ENCODE measurements at regions not wholly inside any gene's neighbourhood (a gene's known extent, or its start where the extent isn't known, plus 50 kb on each side); places are given as distances from the start of the nearest gene placed in this dataset.

DNA sequence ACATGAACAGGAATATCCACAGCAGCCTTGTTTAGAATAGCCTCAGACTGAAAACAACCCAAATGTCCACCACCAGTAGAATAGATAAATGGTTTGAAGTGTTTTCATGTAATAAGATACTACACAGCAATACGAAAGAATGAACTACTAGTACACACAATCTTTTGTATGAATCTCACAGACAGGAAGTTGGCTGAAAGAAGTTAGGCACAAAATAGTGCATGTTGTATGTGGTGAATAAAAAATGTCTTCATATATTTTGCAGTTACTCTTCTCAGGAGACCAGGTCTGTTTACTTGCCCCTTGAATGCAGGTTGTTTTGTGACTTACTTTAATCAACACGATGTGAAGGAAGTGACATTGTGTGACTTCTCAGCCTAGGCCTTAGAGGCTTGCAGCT, 75.9 kb upstream of the LEF1 start:
- TF ChIP-seq, protein P1, sequence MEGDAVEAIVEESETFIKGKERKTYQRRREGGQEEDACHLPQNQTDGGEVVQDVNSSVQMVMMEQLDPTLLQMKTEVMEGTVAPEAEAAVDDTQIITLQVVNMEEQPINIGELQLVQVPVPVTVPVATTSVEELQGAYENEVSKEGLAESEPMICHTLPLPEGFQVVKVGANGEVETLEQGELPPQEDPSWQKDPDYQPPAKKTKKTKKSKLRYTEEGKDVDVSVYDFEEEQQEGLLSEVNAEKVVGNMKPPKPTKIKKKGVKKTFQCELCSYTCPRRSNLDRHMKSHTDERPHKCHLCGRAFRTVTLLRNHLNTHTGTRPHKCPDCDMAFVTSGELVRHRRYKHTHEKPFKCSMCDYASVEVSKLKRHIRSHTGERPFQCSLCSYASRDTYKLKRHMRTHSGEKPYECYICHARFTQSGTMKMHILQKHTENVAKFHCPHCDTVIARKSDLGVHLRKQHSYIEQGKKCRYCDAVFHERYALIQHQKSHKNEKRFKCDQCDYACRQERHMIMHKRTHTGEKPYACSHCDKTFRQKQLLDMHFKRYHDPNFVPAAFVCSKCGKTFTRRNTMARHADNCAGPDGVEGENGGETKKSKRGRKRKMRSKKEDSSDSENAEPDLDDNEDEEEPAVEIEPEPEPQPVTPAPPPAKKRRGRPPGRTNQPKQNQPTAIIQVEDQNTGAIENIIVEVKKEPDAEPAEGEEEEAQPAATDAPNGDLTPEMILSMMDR (IDR thresholded peaks at IDR 0.05; ENCODE audit: poor library complexity), result no peak
- no peak for TF ChIP-seq EZH2phosphoT487 (IDR thresholded peaks at IDR 0.05; ENCODE audit: low read depth, severe bottlenecking, unreplicated experiment)
- TF ChIP-seq EZH2 (IDR thresholded peaks at IDR 0.05; ENCODE audit: borderline replicate concordance), result no peak
- Histone ChIP-seq H3K4me3 (no peak overlapping the region), H4K20me1 (ENCODE audit: insufficient read depth, poor library complexity, severe bottlenecking) (no peaks in the 10 kb centered on the region), H3K27ac (no peak overlapping the region), H3K9me2 (replicated peaks; ENCODE audit: insufficient read depth) (no peaks in the 10 kb centered on the region), H3K4me1 (ENCODE audit: insufficient read depth) (no peaks in the 10 kb centered on the region), H2AFZ (no peak overlapping the region), H3K36me3 (replicated peaks; ENCODE audit: insufficient read depth, low read depth) (no peaks in the 10 kb centered on the region), H3K79me2 (no peaks in the 10 kb centered on the region), H3K4me2 (no peak overlapping the region), H3K9me3 (ENCODE audit: low read depth) (no peaks in the 10 kb centered on the region), H3K27me3 (no peaks in the 10 kb centered on the region)
- no peak for DNase-seq (ENCODE audit: low spot score)
- 85% methylated on average over 2 of the region's 2 CpGs for WGBS (ENCODE audit: low lambda C conversion rate, missing lambda C conversion rate)

DNA sequence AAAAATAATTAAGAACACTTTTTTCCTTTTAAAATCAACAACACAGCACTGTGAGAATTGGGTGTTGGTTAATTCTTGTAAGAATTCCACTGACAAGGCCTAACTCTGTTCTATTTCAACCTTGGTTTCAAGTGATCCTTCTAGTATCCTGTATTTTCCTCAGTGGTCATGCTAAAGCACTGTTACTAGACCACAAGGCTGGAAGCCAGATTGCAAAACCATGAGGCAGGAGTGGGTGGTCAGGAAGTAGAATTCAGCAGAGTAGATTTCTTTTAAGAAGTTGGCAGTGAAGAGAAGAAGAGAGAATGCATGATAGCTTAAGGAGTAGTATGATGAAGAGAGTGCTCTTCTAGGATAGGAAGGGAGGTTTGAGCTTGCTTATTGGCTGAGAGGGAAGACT, 71.6 kb upstream of the LEF1 start:
- H2AFZ ChIP-seq, result no peak overlapping the region
- TF ChIP-seq, protein P1 (IDR thresholded peaks at IDR 0.05; ENCODE audit: poor library complexity), result no peak
- TF ChIP-seq EZH2phosphoT487 (IDR thresholded peaks at IDR 0.05; ENCODE audit: low read depth, severe bottlenecking, unreplicated experiment) (no peak), EZH2 (IDR thresholded peaks at IDR 0.05; ENCODE audit: borderline replicate concordance) (no peak)
- H3K4me1 ChIP-seq (ENCODE audit: insufficient read depth), result no peaks in the 10 kb centered on the region
- H4K20me1 ChIP-seq (ENCODE audit: insufficient read depth, poor library complexity, severe bottlenecking), result no peaks in the 10 kb centered on the region
- H3K4me2 ChIP-seq, result no peak overlapping the region
- H3K36me3 ChIP-seq (replicated peaks; ENCODE audit: insufficient read depth, low read depth), result no peaks in the 10 kb centered on the region
- H3K27ac ChIP-seq, result no peak overlapping the region
- no peak for DNase-seq (ENCODE audit: low spot score)
- no peak overlapping the region for H3K4me3 ChIP-seq
- no peaks in the 10 kb centered on the region for H3K9me2 ChIP-seq (replicated peaks; ENCODE audit: insufficient read depth)
- H3K9me3 ChIP-seq (ENCODE audit: low read depth), result no peaks in the 10 kb centered on the region
- no peaks in the 10 kb centered on the region for H3K27me3 ChIP-seq
- no peaks in the 10 kb centered on the region for H3K79me2 ChIP-seq

DNA sequence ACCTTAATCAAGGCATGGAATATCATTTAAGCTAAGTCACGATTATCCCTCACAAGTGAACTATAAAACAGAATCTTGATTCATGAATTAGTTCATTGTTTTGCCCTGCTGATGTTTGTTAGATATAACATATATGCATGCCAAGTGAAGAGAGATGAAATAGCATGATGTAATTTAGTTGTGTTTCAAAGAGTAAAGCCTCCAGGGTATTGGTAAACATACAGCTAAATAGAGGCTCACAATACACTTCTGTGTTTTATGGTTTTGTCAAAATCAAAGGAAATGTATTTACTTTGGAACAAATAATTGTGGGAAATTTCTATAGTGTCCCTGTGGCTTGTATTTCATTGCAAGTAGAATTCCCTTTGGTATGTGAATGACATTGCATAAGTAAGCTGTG, 69.0 kb upstream of the LEF1 start:
- no peak overlapping the region for H2AFZ ChIP-seq
- H3K4me2 ChIP-seq, result no peak overlapping the region
- no peaks in the 10 kb centered on the region for H4K20me1 ChIP-seq (ENCODE audit: insufficient read depth, poor library complexity, severe bottlenecking)
- TF ChIP-seq, protein P1 (IDR thresholded peaks at IDR 0.05; ENCODE audit: poor library complexity), result no peak
- TF ChIP-seq EZH2phosphoT487 (IDR thresholded peaks at IDR 0.05; ENCODE audit: low read depth, severe bottlenecking, unreplicated experiment) (no peak), EZH2 (IDR thresholded peaks at IDR 0.05; ENCODE audit: borderline replicate concordance) (no peak)
- no peaks in the 10 kb centered on the region for H3K9me2 ChIP-seq (replicated peaks; ENCODE audit: insufficient read depth)
- no peaks in the 10 kb centered on the region for H3K9me3 ChIP-seq (ENCODE audit: low read depth)
- no peaks in the 10 kb centered on the region for H3K4me1 ChIP-seq (ENCODE audit: insufficient read depth)
- no peaks in the 10 kb centered on the region for H3K36me3 ChIP-seq (replicated peaks; ENCODE audit: insufficient read depth, low read depth)
- H3K79me2 ChIP-seq, result no peaks in the 10 kb centered on the region
- no peak overlapping the region for H3K27ac ChIP-seq
- no peak overlapping the region for H3K4me3 ChIP-seq
- WGBS (ENCODE audit: low lambda C conversion rate, missing lambda C conversion rate), result 65% methylated on average over 1 of the region's 1 CpG
- H3K27me3 ChIP-seq, result no peaks in the 10 kb centered on the region
- no peak for DNase-seq (ENCODE audit: low spot score)

DNA sequence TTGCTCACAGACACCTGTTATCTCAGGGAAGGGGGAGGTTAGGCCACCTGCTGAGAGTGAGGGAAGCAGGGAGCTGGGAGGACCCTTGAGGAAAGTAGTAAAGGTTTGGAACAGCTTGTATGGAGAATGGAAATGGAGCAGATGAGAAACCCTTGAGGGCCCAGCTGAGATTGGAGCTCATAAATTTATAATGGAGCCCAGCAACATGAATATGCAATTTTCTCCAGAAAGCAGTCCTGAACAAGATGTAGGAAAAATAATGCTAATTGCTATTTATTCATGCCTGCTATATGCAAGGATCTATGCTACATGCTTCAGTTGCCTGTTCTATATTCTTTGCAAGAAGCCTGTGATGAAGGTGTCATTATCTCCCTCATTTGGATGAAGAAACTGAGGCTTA, 67.5 kb upstream of the LEF1 start:
- TF ChIP-seq EZH2phosphoT487 (IDR thresholded peaks at IDR 0.05; ENCODE audit: low read depth, severe bottlenecking, unreplicated experiment), result no peak
- TF ChIP-seq, protein P1 (IDR thresholded peaks at IDR 0.05; ENCODE audit: poor library complexity), result no peak
- TF ChIP-seq EZH2 (IDR thresholded peaks at IDR 0.05; ENCODE audit: borderline replicate concordance), result no peak
- Histone ChIP-seq H3K9me2 (replicated peaks; ENCODE audit: insufficient read depth) (no peaks in the 10 kb centered on the region), H3K4me3 (no peak overlapping the region), H3K79me2 (no peaks in the 10 kb centered on the region), H3K4me1 (ENCODE audit: insufficient read depth) (no peaks in the 10 kb centered on the region), H2AFZ (no peak overlapping the region), H3K27me3 (no peaks in the 10 kb centered on the region), H3K4me2 (no peak overlapping the region), H3K9me3 (ENCODE audit: low read depth) (no peaks in the 10 kb centered on the region), H4K20me1 (ENCODE audit: insufficient read depth, poor library complexity, severe bottlenecking) (no peaks in the 10 kb centered on the region), H3K36me3 (replicated peaks; ENCODE audit: insufficient read depth, low read depth) (no peaks in the 10 kb centered on the region), H3K27ac (no peak overlapping the region)
- no peak for DNase-seq (ENCODE audit: low spot score)
